Stimulated activated CD8-positive, alpha-beta memory T cell treated with anti-CD3 and anti-CD28 coated beads, Interleukin-12 subunit alpha, Interleukin-12 subunit beta, amount 100 ng/mL, for 1 hour (primary cell): ENCODE measurements at regions not wholly inside any gene's neighbourhood (a gene's known extent, or its start where the extent isn't known, plus 50 kb on each side); places are given as distances from the start of the nearest gene placed in this dataset.

Source experiments
- DNase-seq: peaks from one replicate; pipeline ENCODE4 v3.0.0-alpha.2; 2020; ENCODE audit warnings: low read depth

DNA sequence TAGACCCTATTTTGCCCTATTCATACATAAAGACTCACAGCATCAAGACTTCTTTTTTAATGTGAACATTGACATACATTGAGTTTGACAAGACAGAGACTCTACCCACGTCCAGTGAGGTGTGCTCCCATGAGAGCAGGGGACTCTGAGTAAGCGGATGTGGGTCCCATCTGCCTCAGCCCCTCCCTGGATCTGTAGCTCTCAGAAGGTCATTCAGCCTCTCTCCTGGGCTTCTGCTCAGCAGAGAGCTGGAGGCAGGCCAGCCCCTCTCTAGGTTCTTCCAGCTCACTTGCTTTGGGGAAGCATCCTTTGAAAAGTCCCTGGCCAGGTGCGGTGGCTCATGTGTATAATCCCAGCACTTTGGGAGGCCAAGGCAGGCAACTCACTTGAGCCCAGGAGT lies 146.9 kb upstream of the ZMIZ1 start:
- no peak for DNase-seq

DNA sequence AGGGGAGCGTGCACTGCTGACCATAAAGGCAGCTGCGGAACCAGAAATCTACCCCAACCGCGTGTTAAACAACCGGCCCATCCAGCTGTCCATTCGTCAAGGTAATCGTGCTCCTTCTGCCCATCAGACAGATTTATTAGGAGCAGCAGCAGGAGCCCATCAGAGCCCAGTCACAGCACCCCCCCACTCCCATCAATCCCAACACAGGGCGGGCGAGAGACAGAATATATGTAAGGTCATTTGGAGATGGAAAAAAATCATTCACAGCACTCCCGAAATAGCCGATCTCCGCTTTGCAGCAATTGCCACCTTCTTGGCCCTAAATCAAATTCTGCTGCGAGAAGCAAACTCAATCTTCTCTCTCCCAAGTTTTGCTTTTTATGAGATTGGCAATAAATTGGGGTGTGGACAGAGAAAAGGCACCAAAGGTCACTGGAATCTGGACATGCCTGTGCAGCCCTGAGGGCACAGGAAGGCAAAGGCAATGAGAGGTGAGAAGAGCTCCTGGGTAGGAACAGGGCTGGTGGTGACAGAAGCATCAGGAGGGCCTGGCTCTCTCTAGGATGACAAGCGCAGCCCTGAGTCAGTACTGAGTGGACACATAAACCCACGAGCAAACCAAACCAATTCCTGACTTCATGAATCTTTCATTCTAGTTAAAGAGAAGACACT lies 145.0 kb upstream of the ZMIZ1 start:
- DNase-seq = no peak

GRCh38 chr10:78924319-78925003 lies 144.3 kb upstream of the ZMIZ1 start:
- DNase-seq = no peak

DNA sequence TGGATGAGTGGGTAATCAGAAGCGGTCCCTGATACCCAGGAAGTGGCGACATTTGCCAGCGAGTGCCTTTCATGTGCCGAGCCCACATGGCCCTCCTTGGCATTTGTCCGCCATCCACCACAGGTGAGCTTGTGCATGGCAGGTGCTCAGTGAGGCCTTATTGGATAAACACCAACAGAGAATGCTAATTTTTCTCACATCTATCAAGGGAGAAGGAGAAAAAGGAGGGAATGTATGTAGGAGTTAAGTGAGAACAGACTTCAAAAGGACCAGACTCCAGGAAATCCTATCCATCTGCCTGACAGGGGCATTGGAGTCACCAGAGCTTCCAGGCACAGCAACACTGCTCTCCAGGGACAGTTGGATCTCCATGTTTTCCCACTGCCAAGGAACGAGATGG lies 143.5 kb upstream of the ZMIZ1 start:
- no peak for DNase-seq

DNA sequence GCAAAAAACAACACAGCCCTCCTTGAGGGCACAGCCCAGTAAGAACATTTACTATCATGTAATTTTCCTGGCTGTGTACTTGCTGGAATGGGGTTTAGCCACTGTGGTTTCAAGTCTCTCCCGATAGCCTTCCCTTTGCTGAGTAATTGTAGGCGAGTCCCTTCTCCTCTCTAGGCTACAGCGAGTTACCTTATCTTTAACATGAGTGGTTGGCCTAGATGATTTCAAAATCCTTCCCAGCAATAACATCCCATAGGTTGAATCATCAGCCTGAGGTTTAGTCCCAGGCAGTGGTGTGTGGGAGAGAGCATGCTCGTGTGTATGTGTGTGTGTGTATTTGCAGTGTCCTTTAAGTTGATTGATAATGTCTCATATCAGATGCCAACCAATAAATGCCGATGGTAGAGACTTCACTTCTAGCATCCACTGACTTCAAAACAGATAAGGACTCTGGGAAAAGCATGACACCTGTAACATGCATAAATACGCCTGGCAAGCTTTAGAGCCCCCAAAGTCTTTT lies 142.9 kb upstream of the ZMIZ1 start:
- DNase-seq = no peak

DNA sequence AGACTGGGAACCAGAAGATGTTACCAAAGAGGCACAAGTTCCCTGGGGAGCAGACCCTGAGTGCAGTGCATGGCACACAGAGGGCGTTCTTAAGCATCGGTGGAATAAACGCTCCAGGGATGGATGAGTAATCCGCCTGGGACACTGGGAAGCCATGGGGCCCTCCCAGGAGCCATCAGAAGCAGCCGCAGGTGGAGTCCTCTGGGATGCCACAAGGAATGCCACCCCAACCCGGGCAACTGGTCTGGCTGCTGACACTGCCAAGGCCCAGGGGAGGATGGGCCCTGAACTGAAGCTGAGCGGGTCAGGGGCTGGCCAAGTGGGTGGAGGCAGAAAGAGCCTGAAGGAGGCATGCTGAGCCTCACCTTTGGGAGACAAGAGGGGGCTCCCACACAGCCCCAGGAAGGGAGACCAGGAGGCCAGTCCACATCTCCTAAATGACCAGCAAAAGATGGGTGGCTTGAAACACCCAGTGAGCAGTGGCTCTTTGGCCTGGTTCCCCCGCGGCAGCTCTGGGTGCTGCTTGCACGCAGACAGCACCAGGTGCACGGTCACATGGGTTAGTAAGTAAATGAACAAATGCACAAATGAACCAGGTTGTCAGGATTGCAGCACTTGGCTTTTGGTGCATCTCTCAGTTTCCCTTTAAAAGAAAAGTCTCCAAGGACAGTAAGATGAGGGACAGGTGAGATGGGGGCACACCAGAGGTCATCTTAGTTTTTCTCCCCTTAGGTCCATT lies 141.3 kb upstream of the ZMIZ1 start:
- no peak for DNase-seq

- DNase-seq = no peak
Measured at GRCh38 chr10:78928330-78928729, 140.4 kb upstream of the ZMIZ1 start.

- DNase-seq = no peak
Measured at GRCh38 chr10:78929541-78929940, 139.2 kb upstream of the ZMIZ1 start.

GRCh38 chr10:78931321-78932053 lies 137.3 kb upstream of the ZMIZ1 start:
- DNase-seq = no peak

GRCh38 chr10:78932054-78932386 lies 136.7 kb upstream of the ZMIZ1 start:
- DNase-seq = no peak

DNA sequence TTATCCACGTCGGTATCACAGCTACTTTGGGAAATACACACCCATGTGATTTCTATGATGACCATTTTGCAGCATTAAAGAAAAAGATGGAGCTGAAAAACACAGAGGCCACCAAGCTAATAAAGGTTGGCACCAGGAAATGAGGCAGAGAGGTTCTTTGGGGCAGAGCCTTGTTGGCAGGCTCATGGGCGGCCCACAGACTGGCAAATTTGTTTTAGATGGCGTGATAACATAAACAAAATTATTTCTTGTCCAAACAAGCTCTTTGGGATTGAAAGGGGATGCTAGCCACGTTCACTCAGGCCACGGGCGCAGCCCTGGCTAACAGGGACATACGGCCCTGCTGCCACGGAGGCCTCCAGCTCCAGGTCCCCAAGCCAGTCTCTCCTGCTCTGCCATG lies 135.9 kb upstream of the ZMIZ1 start:
- DNase-seq = no peak

DNA sequence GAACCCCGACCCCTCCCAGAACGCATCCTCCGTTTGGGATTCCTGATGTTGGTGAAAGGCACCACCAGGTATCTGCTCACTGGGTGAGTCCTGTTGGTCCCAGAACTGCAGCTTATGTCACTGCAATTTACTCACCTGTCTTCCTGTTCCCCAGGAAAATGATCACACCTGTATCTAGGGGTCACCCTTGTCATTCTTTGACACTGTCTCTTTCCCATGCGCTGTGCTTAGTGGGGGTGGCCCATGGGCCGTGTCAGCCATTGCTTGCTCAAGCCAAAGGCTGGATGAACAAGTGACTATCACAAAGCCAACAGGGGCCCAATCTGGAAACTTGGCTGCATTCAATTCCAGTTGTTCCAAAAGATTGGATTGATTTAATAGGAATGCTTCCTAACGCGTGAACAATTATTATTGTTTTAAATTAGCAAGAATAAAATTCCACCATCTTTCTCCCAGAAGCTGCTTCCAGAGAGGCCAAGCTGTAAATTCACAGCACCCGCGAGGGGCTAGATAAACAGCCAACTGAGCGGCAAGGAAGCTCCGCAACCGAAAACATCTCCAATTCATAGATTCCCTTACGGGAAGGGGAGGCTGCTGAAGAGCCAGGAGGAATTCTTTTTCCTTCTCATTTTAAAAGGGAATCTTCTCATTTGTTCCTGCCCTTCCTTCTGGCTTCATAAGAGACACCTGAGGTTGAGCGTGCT lies 134.8 kb upstream of the ZMIZ1 start:
- DNase-seq = no peak

- no peak for DNase-seq
Measured at GRCh38 chr10:78934532-78934898, 134.3 kb upstream of the ZMIZ1 start.

DNA sequence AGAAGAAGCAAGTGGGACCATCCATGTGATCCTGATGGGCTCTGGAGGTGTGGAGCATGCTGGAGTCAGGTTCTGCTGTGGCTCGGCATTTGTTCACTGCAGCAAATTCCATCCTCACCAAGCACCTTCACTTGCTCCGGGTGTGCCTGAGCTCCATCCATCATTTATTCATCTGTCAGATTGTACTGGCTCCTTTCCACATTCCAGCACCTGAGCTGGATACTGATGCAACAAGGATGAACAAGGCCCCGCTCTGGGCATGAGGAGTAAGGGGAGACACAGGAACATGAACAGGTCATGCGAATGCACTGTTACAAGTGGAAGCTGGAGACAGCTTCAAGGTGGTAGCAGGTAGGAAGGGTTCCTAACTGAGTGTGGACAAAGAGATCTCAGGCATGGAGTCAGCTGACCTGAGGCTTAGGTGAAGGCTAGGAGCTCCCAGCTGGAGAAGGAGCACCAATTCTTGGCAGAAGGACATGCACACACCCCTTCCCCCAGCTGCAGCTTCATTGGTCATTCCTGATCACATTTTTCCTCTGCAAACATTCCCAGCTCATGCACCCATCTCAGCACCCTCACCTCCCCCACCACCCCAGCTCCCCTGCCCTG lies 133.7 kb upstream of the ZMIZ1 start:
- no peak for DNase-seq

GRCh38 chr10:78935697-78936407 lies 132.9 kb upstream of the ZMIZ1 start:
- DNase-seq = no peak

DNA sequence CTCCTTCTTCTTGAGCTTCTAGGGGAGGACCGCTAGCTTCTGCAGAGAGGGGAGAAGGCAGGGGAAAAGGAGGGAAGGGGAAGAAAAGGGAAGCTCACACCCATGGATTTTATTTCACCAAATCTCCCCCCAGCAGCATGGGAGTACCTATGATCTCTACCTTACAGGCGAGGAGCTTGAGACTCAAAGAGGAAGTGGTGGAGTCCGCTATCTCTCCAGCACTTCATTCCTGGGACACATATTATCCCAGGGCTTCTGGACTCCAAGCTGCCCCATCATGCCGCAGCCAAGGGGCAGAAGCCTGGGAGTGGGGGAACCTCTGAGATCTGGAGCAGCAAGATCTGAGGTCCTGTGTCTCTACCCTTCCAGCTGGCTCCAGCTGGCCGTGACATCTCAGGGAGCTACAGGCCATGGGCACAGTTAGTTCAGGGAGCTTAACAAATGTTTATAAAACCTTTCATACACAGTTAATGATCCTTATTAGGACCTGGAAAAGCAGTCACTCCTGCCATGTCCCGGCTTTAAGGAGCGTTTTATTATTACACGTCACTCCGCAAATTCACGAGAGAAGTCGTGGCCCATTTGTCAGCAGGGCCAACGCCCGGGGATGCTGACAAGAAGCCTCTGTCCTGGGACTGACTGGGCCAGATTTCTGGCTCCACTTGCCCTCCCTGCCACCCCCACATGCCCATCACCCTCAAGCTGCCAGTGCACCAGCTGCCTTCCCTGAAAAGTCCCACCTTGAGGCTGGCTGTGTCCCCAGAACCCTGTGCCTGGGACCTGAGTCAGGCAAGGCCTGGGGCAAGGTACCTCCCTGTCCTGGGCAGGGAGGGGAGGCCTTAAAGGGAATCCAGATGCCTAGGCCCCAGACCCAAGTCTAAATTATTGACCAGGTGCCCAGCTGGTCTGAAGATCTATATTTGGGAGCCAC lies 132.1 kb upstream of the ZMIZ1 start:
- DNase-seq = no peak

GRCh38 chr10:78937393-78937792 lies 131.4 kb upstream of the ZMIZ1 start:
- DNase-seq = no peak

GRCh38 chr10:78937800-78938694 lies 130.7 kb upstream of the ZMIZ1 start:
- peak; percentile 2 for DNase-seq
